H1 (cell line): ENCODE measurements at regions not wholly inside any gene's neighbourhood (a gene's known extent, or its start where the extent isn't known, plus 50 kb on each side); places are given as distances from the start of the nearest gene placed in this dataset.

Experiments used
- CTCF ChIA-PET: fragments of 300-600 bp; sonication (Branson Sonifier 250); formaldehyde crosslinking; loops from one replicate; lab custom pipeline; 2021; ENCODE audit not compliant: partially characterized antibody; lab: Charles Lee
- POLR2A ChIA-PET: fragments of 300-600 bp; sonication (Branson Sonifier 250); formaldehyde crosslinking; loops from one replicate; lab custom pipeline; 2021; ENCODE audit warnings: inconsistent platforms; ENCODE audit not compliant: partially characterized antibody; lab: Charles Lee
- DNase-seq, 2 experiments: peaks; one replicate each; pipeline versions ENCODE4 v3.0.0 to v3.0.0-alpha.2; 2010 to 2022; ENCODE audit warnings: low spot score in 2 of 2, low read depth in 1 of 2, mixed read lengths in 1 of 2
- FAIRE-seq: peaks from 2 replicates; lab custom pipeline; 2011; peaks lifted over from hg19 to GRCh38; lab: Jason Lieb, UNC
- H2AFZ ChIP-seq: 2 replicates; pipeline ENCODE4 v1.8.1; 2012; ENCODE audit warnings: low read length, inconsistent platforms
- H2AK5ac ChIP-seq: 2 replicates; pipeline ENCODE4 v1.6.1; 2013; ENCODE audit warnings: low read depth, low read length
- H2BK120ac ChIP-seq: replicated peaks from 2 replicates; pipeline ENCODE3; 2013; ENCODE audit warnings: low read depth, low read length, inconsistent platforms
- H2BK12ac ChIP-seq: 2 replicates; pipeline ENCODE4 v1.6.1; 2013; ENCODE audit warnings: low read depth, low read length
- H2BK15ac ChIP-seq: 2 replicates; pipeline ENCODE4 v1.6.1; 2013; ENCODE audit warnings: low read length
- H2BK20ac ChIP-seq: 2 replicates; pipeline ENCODE4 v1.6.1; 2013; ENCODE audit warnings: low read length
- H2BK5ac ChIP-seq: 2 replicates; pipeline ENCODE4 v1.6.1; 2013; ENCODE audit warnings: low read depth, low read length
- H3K14ac ChIP-seq: 2 replicates; pipeline ENCODE4 v1.6.1; 2013; ENCODE audit warnings: inconsistent platforms; ENCODE audit not compliant: insufficient read length
- H3K18ac ChIP-seq: 2 replicates; pipeline ENCODE4 v1.6.1; 2013; ENCODE audit warnings: low read length; ENCODE audit errors: extremely low read depth
- H3K23ac ChIP-seq: 2 replicates; pipeline ENCODE4 v1.6.1; 2013; ENCODE audit warnings: inconsistent platforms; ENCODE audit not compliant: insufficient read length
- H3K23me2 ChIP-seq: 2 replicates; pipeline ENCODE4 v1.6.1; 2013; ENCODE audit warnings: low read depth, low read length
- H3K27ac ChIP-seq: 2 replicates; pipeline ENCODE4 v1.6.1; 2011; ENCODE audit warnings: low read depth, low read length, inconsistent platforms
- H3K27me3 ChIP-seq, 4 experiments: replicated peaks in 1 of 4; 1 replicate in 1 of 4; 2 replicates in 3 of 4; pipeline versions ENCODE4 v1.6.1 to v1.8.1; 2011 to 2013; ENCODE audit warnings: low read length in 3 of 4, mild to moderate bottlenecking in 3 of 4, inconsistent platforms in 2 of 4, mixed read lengths in 2 of 4, moderate library complexity in 1 of 4; ENCODE audit not compliant: control insufficient read depth in 3 of 4, insufficient read depth in 3 of 4; ENCODE audit errors: extremely low read depth in 1 of 4
- H3K36me3 ChIP-seq, 4 experiments: 2 replicates each; pipeline versions ENCODE4 v1.6.1 to v1.8.1; 2011 to 2013; ENCODE audit warnings: mild to moderate bottlenecking in 4 of 4, low read length in 3 of 4, moderate library complexity in 2 of 4, control low read depth in 1 of 4, inconsistent platforms in 1 of 4; ENCODE audit not compliant: insufficient read depth in 4 of 4, control insufficient read depth in 2 of 4
- H3K4ac ChIP-seq: replicated peaks from 2 replicates; pipeline ENCODE3; 2013; ENCODE audit warnings: low read length, low read depth, mixed read lengths, inconsistent platforms; ENCODE audit not compliant: insufficient read length
- H3K4me1 ChIP-seq, 4 experiments: replicated peaks in 1 of 4; 1 replicate in 1 of 4; 2 replicates in 3 of 4; pipeline versions ENCODE4 v1.6.1 to v1.8.1; 2011 to 2013; ENCODE audit warnings: low read length in 3 of 4, inconsistent platforms in 2 of 4, mixed read lengths in 1 of 4; ENCODE audit not compliant: insufficient read depth in 4 of 4, control insufficient read depth in 3 of 4
- H3K4me2 ChIP-seq, 2 experiments: 2 replicates each; pipeline versions ENCODE4 v1.6.1 to v1.8.1; 2011 to 2013; ENCODE audit warnings: low read depth in 2 of 2, low read length in 2 of 2, control low read depth in 1 of 2, inconsistent platforms in 1 of 2, mild to moderate bottlenecking in 1 of 2; ENCODE audit not compliant: insufficient read depth in 1 of 2
- H3K4me3 ChIP-seq, 4 experiments: fragments of 200-600, 300-600 bp in 1 of 4; sonication (generic), shearing (Covaris generic), sonication (Bioruptor Twin) in 1 of 4; 2 replicates each; pipeline versions ENCODE4 v1.5.1 to v1.8.1; 2011 to 2016; ENCODE audit warnings: low read length in 4 of 4, low read depth in 3 of 4, control low read depth in 2 of 4, inconsistent platforms in 2 of 4, mild to moderate bottlenecking in 2 of 4, mixed read lengths in 1 of 4, moderate library complexity in 1 of 4; ENCODE audit not compliant: insufficient read depth in 2 of 4; ENCODE audit errors: extremely low read depth in 1 of 4
- H3K56ac ChIP-seq: replicated peaks from 2 replicates; pipeline ENCODE3; 2013; ENCODE audit warnings: low read depth, mild to moderate bottlenecking, mixed read lengths, low read length, inconsistent platforms; ENCODE audit not compliant: insufficient read length
- H3K79me1 ChIP-seq: 2 replicates; pipeline ENCODE4 v1.6.1; 2013; ENCODE audit warnings: low read depth, low read length, control low read depth
- H3K79me2 ChIP-seq, 2 experiments: 2 replicates each; pipeline versions ENCODE4 v1.6.1 to v1.8.1; 2012 to 2013; ENCODE audit warnings: low read length in 2 of 2, mild to moderate bottlenecking in 2 of 2, inconsistent platforms in 1 of 2; ENCODE audit not compliant: insufficient read depth in 2 of 2, control insufficient read depth in 1 of 2
- H3K9ac ChIP-seq, 4 experiments: replicated peaks in 1 of 4; 1 replicate in 1 of 4; 2 replicates in 3 of 4; pipeline versions ENCODE4 v1.6.1 to v1.8.1; 2011 to 2013; ENCODE audit warnings: low read depth in 3 of 4, low read length in 3 of 4, control low read depth in 2 of 4, mild to moderate bottlenecking in 2 of 4, moderate library complexity in 2 of 4, inconsistent platforms in 1 of 4; ENCODE audit errors: extremely low read depth in 1 of 4
- H3K9me3 ChIP-seq, 2 experiments: 2 replicates each; pipeline versions ENCODE4 v1.6.1 to v1.8.1; 2012 to 2013; ENCODE audit warnings: mild to moderate bottlenecking in 2 of 2, moderate library complexity in 2 of 2, control low read depth in 1 of 2, inconsistent platforms in 1 of 2, low read depth in 1 of 2, low read length in 1 of 2, mixed read lengths in 1 of 2; ENCODE audit not compliant: insufficient read depth in 2 of 2
- H4K20me1 ChIP-seq, 2 experiments: replicated peaks in 1 of 2; 2 replicates each; pipeline versions ENCODE3 to v1.8.1; 2011 to 2013; ENCODE audit warnings: inconsistent platforms in 2 of 2, low read length in 2 of 2, mild to moderate bottlenecking in 1 of 2; ENCODE audit not compliant: insufficient read depth in 2 of 2, control insufficient read depth in 1 of 2
- H4K5ac ChIP-seq: 2 replicates; pipeline ENCODE4 v1.6.1; 2013; ENCODE audit warnings: low read length, low read depth, mixed read lengths, inconsistent platforms; ENCODE audit not compliant: insufficient read length
- H4K8ac ChIP-seq: 2 replicates; pipeline ENCODE4 v1.8.0; 2013; ENCODE audit warnings: mild to moderate bottlenecking, moderate library complexity, low read length, inconsistent platforms; ENCODE audit not compliant: insufficient read depth; ENCODE audit errors: extremely low read depth
- H4K91ac ChIP-seq: replicated peaks from 2 replicates; pipeline ENCODE3; 2013; ENCODE audit warnings: low read length, mixed read lengths, inconsistent platforms; ENCODE audit not compliant: insufficient read length
- CBX5 ChIP-seq: fragments of 300-800, 300-1000 bp; sonication (generic); IDR thresholded peaks from 2 replicates; pipeline ENCODE4 v1.7.1; 2016; ENCODE audit warnings: antibody characterized with exemption, low read length, low read depth
- WGBS, 2 experiments: shearing (Covaris generic) in 1 of 2; methylation state at CpG; one replicate each; pipeline versions ENCODE4 v1.1.6 to v1.1.7; 2013 to 2015; ENCODE audit warnings: low lambda C conversion rate in 2 of 2, mixed read lengths in 2 of 2, inconsistent platforms in 1 of 2, low coverage in 1 of 2, missing lambda C conversion rate in 1 of 2; ENCODE audit not compliant: insufficient replicate concordance in 2 of 2, insufficient coverage in 1 of 2, insufficient read length in 1 of 2; ENCODE audit errors: extremely low coverage in 1 of 2, missing lambda C conversion rate in 1 of 2; 5-methylcytosine and 5-hydroxymethylcytosine counted together

DNA sequence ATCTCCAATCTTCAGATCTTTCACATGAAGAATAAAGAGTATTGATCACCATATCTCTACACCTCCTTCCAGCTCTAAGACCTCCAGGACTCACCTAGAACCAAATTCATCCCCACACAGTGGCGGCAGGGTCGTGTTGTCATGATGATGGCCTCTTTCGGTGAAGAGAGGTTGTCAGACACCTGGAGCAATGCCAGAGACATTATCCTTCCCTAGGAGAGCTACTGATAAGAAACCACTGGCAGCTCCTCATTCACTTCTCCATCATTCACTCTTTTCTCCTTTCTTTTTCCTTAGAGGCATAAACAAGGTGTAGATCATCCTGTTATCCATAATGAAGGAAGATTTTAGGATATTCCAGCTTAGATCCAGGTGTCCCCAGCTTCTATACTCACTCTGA is 197.9 kb upstream of the TNP1 start:
- H3K27ac ChIP-seq = no peak overlapping the region
- H3K36me3 ChIP-seq = no peaks in the 10 kb centered on the region
- no peak overlapping the region for H2BK20ac ChIP-seq
- H3K4ac ChIP-seq = no peak overlapping the region
- TF ChIP-seq CBX5 = no peak
- H3K56ac ChIP-seq = no peak overlapping the region
- H2AK5ac ChIP-seq = no peak overlapping the region
- H2BK15ac ChIP-seq = no peak overlapping the region
- POLR2A ChIA-PET = no interaction called here
- no peak overlapping the region for H3K23ac ChIP-seq
- H4K20me1 ChIP-seq = no peaks in the 10 kb centered on the region
- no peaks in the 10 kb centered on the region for H3K23me2 ChIP-seq
- no peaks in the 10 kb centered on the region for H3K4me1 ChIP-seq
- CTCF ChIA-PET = interaction anchor here (0.7 to 1.2 kb wide), 3 partner anchors 12 to 71 kb away, joined by 3 to 4 read pairs (median 3); no protein-coding TSS in a partner anchor
- H3K79me1 ChIP-seq = no peaks in the 10 kb centered on the region
- H3K4me2 ChIP-seq = no peak overlapping the region
- FAIRE-seq = no peak
- H3K79me2 ChIP-seq = no peaks in the 10 kb centered on the region
- H3K9ac ChIP-seq = no peak overlapping the region
- no peak overlapping the region for H4K5ac ChIP-seq
- no peak overlapping the region for H4K8ac ChIP-seq
- no peak overlapping the region for H3K18ac ChIP-seq
- no peak overlapping the region for H4K91ac ChIP-seq
- WGBS, 2 experiments = 94% methylated on average over 3 of the region's 3 CpGs; no CpG with 5 or more reads in 1 of the 2 experiments
- no peak overlapping the region for H3K4me3 ChIP-seq
- no peaks in the 10 kb centered on the region for H3K9me3 ChIP-seq
- DNase-seq = no peak
- H2BK5ac ChIP-seq = no peak overlapping the region
- no peaks in the 10 kb centered on the region for H3K27me3 ChIP-seq
- H2AFZ ChIP-seq = no peak overlapping the region
- no peak overlapping the region for H2BK12ac ChIP-seq
- no peak overlapping the region for H2BK120ac ChIP-seq
- H3K14ac ChIP-seq = no peak overlapping the region
